OCI-LY7 (cell line): ENCODE measurements at regions not wholly inside any gene's neighbourhood (a gene's known extent, or its start where the extent isn't known, plus 50 kb on each side); places are given as distances from the start of the nearest gene placed in this dataset.

Experiments used
- CTCF ChIP-seq: fragments of 200-600 bp; sonication (generic); conservative IDR thresholded peaks from 2 replicates; pipeline ENCODE4 v1.5.1; 2014; ENCODE audit warnings: mild to moderate bottlenecking, antibody characterized with exemption, low read length, moderate library complexity, mixed read lengths
- EZH2phosphoT487 ChIP-seq: fragments of 200-600 bp; sonication (generic); IDR thresholded peaks from 2 replicates; pipeline ENCODE4 v1.6.1; 2018; ENCODE audit warnings: low read depth, borderline replicate concordance, mild to moderate bottlenecking, mixed run types, antibody characterized with exemption, low read length, moderate library complexity, mixed read lengths

- TF ChIP-seq CTCF (no peak), EZH2phosphoT487 (no peak)
Observed at GRCh38 chr16:76816475-76816874, 374.5 kb upstream of the MON1B start.
